H1 (cell line): ENCODE measurements at regions not wholly inside any gene's neighbourhood (a gene's known extent, or its start where the extent isn't known, plus 50 kb on each side); places are given as distances from the start of the nearest gene placed in this dataset.

Source experiments
- CTCF ChIA-PET: fragments of 300-600 bp; sonication (Branson Sonifier 250); formaldehyde crosslinking; loops from one replicate; lab custom pipeline; 2021; ENCODE audit not compliant: partially characterized antibody; lab: Charles Lee
- POLR2A ChIA-PET: fragments of 300-600 bp; sonication (Branson Sonifier 250); formaldehyde crosslinking; loops from one replicate; lab custom pipeline; 2021; ENCODE audit warnings: inconsistent platforms; ENCODE audit not compliant: partially characterized antibody; lab: Charles Lee
- DNase-seq, 2 experiments: peaks; one replicate each; pipeline versions ENCODE4 v3.0.0 to v3.0.0-alpha.2; 2010 to 2022; ENCODE audit warnings: low spot score in 2 of 2, low read depth in 1 of 2, mixed read lengths in 1 of 2
- FAIRE-seq: peaks from 2 replicates; lab custom pipeline; 2011; peaks lifted over from hg19 to GRCh38; lab: Jason Lieb, UNC
- H2AFZ ChIP-seq: 2 replicates; pipeline ENCODE4 v1.8.1; 2012; ENCODE audit warnings: low read length, inconsistent platforms
- H2AK5ac ChIP-seq: 2 replicates; pipeline ENCODE4 v1.6.1; 2013; ENCODE audit warnings: low read depth, low read length
- H2BK120ac ChIP-seq: replicated peaks from 2 replicates; pipeline ENCODE3; 2013; ENCODE audit warnings: low read depth, low read length, inconsistent platforms
- H2BK12ac ChIP-seq: 2 replicates; pipeline ENCODE4 v1.6.1; 2013; ENCODE audit warnings: low read depth, low read length
- H2BK15ac ChIP-seq: 2 replicates; pipeline ENCODE4 v1.6.1; 2013; ENCODE audit warnings: low read length
- H2BK20ac ChIP-seq: 2 replicates; pipeline ENCODE4 v1.6.1; 2013; ENCODE audit warnings: low read length
- H2BK5ac ChIP-seq: 2 replicates; pipeline ENCODE4 v1.6.1; 2013; ENCODE audit warnings: low read depth, low read length
- H3K14ac ChIP-seq: 2 replicates; pipeline ENCODE4 v1.6.1; 2013; ENCODE audit warnings: inconsistent platforms; ENCODE audit not compliant: insufficient read length
- H3K18ac ChIP-seq: 2 replicates; pipeline ENCODE4 v1.6.1; 2013; ENCODE audit warnings: low read length; ENCODE audit errors: extremely low read depth
- H3K23ac ChIP-seq: 2 replicates; pipeline ENCODE4 v1.6.1; 2013; ENCODE audit warnings: inconsistent platforms; ENCODE audit not compliant: insufficient read length
- H3K23me2 ChIP-seq: 2 replicates; pipeline ENCODE4 v1.6.1; 2013; ENCODE audit warnings: low read depth, low read length
- H3K27ac ChIP-seq: 2 replicates; pipeline ENCODE4 v1.6.1; 2011; ENCODE audit warnings: low read depth, low read length, inconsistent platforms
- H3K27me3 ChIP-seq, 4 experiments: replicated peaks in 1 of 4; 1 replicate in 1 of 4; 2 replicates in 3 of 4; pipeline versions ENCODE4 v1.6.1 to v1.8.1; 2011 to 2013; ENCODE audit warnings: low read length in 3 of 4, mild to moderate bottlenecking in 3 of 4, inconsistent platforms in 2 of 4, mixed read lengths in 2 of 4, moderate library complexity in 1 of 4; ENCODE audit not compliant: control insufficient read depth in 3 of 4, insufficient read depth in 3 of 4; ENCODE audit errors: extremely low read depth in 1 of 4
- H3K36me3 ChIP-seq, 4 experiments: 2 replicates each; pipeline versions ENCODE4 v1.6.1 to v1.8.1; 2011 to 2013; ENCODE audit warnings: mild to moderate bottlenecking in 4 of 4, low read length in 3 of 4, moderate library complexity in 2 of 4, control low read depth in 1 of 4, inconsistent platforms in 1 of 4; ENCODE audit not compliant: insufficient read depth in 4 of 4, control insufficient read depth in 2 of 4
- H3K4ac ChIP-seq: replicated peaks from 2 replicates; pipeline ENCODE3; 2013; ENCODE audit warnings: low read length, low read depth, mixed read lengths, inconsistent platforms; ENCODE audit not compliant: insufficient read length
- H3K4me1 ChIP-seq, 4 experiments: replicated peaks in 1 of 4; 1 replicate in 1 of 4; 2 replicates in 3 of 4; pipeline versions ENCODE4 v1.6.1 to v1.8.1; 2011 to 2013; ENCODE audit warnings: low read length in 3 of 4, inconsistent platforms in 2 of 4, mixed read lengths in 1 of 4; ENCODE audit not compliant: insufficient read depth in 4 of 4, control insufficient read depth in 3 of 4
- H3K4me2 ChIP-seq, 2 experiments: 2 replicates each; pipeline versions ENCODE4 v1.6.1 to v1.8.1; 2011 to 2013; ENCODE audit warnings: low read depth in 2 of 2, low read length in 2 of 2, control low read depth in 1 of 2, inconsistent platforms in 1 of 2, mild to moderate bottlenecking in 1 of 2; ENCODE audit not compliant: insufficient read depth in 1 of 2
- H3K4me3 ChIP-seq, 4 experiments: fragments of 200-600, 300-600 bp in 1 of 4; sonication (generic), shearing (Covaris generic), sonication (Bioruptor Twin) in 1 of 4; 2 replicates each; pipeline versions ENCODE4 v1.5.1 to v1.8.1; 2011 to 2016; ENCODE audit warnings: low read length in 4 of 4, low read depth in 3 of 4, control low read depth in 2 of 4, inconsistent platforms in 2 of 4, mild to moderate bottlenecking in 2 of 4, mixed read lengths in 1 of 4, moderate library complexity in 1 of 4; ENCODE audit not compliant: insufficient read depth in 2 of 4; ENCODE audit errors: extremely low read depth in 1 of 4
- H3K56ac ChIP-seq: replicated peaks from 2 replicates; pipeline ENCODE3; 2013; ENCODE audit warnings: low read depth, mild to moderate bottlenecking, mixed read lengths, low read length, inconsistent platforms; ENCODE audit not compliant: insufficient read length
- H3K79me1 ChIP-seq: 2 replicates; pipeline ENCODE4 v1.6.1; 2013; ENCODE audit warnings: low read depth, low read length, control low read depth
- H3K79me2 ChIP-seq, 2 experiments: 2 replicates each; pipeline versions ENCODE4 v1.6.1 to v1.8.1; 2012 to 2013; ENCODE audit warnings: low read length in 2 of 2, mild to moderate bottlenecking in 2 of 2, inconsistent platforms in 1 of 2; ENCODE audit not compliant: insufficient read depth in 2 of 2, control insufficient read depth in 1 of 2
- H3K9ac ChIP-seq, 4 experiments: replicated peaks in 1 of 4; 1 replicate in 1 of 4; 2 replicates in 3 of 4; pipeline versions ENCODE4 v1.6.1 to v1.8.1; 2011 to 2013; ENCODE audit warnings: low read depth in 3 of 4, low read length in 3 of 4, control low read depth in 2 of 4, mild to moderate bottlenecking in 2 of 4, moderate library complexity in 2 of 4, inconsistent platforms in 1 of 4; ENCODE audit errors: extremely low read depth in 1 of 4
- H3K9me3 ChIP-seq, 2 experiments: 2 replicates each; pipeline versions ENCODE4 v1.6.1 to v1.8.1; 2012 to 2013; ENCODE audit warnings: mild to moderate bottlenecking in 2 of 2, moderate library complexity in 2 of 2, control low read depth in 1 of 2, inconsistent platforms in 1 of 2, low read depth in 1 of 2, low read length in 1 of 2, mixed read lengths in 1 of 2; ENCODE audit not compliant: insufficient read depth in 2 of 2
- H4K20me1 ChIP-seq, 2 experiments: replicated peaks in 1 of 2; 2 replicates each; pipeline versions ENCODE3 to v1.8.1; 2011 to 2013; ENCODE audit warnings: inconsistent platforms in 2 of 2, low read length in 2 of 2, mild to moderate bottlenecking in 1 of 2; ENCODE audit not compliant: insufficient read depth in 2 of 2, control insufficient read depth in 1 of 2
- H4K5ac ChIP-seq: 2 replicates; pipeline ENCODE4 v1.6.1; 2013; ENCODE audit warnings: low read length, low read depth, mixed read lengths, inconsistent platforms; ENCODE audit not compliant: insufficient read length
- H4K8ac ChIP-seq: 2 replicates; pipeline ENCODE4 v1.8.0; 2013; ENCODE audit warnings: mild to moderate bottlenecking, moderate library complexity, low read length, inconsistent platforms; ENCODE audit not compliant: insufficient read depth; ENCODE audit errors: extremely low read depth
- H4K91ac ChIP-seq: replicated peaks from 2 replicates; pipeline ENCODE3; 2013; ENCODE audit warnings: low read length, mixed read lengths, inconsistent platforms; ENCODE audit not compliant: insufficient read length
- CHD1 ChIP-seq: IDR thresholded peaks from 2 replicates; pipeline ENCODE4 v1.6.1; 2012; ENCODE audit warnings: low read depth, low read length, improper control_type of control experiment
- CREB1 ChIP-seq: IDR thresholded peaks from 2 replicates; pipeline ENCODE4 v1.6.1; 2012; ENCODE audit warnings: inconsistent platforms
- HDAC2 ChIP-seq, 2 experiments: fragments of 300-600 bp in 1 of 2; sonication (generic) in 1 of 2; IDR thresholded peaks; 2 replicates each; pipeline ENCODE4 v1.6.1; 2011 to 2012; ENCODE audit warnings: low read depth in 2 of 2, low read length in 2 of 2, mild to moderate bottlenecking in 2 of 2, moderate library complexity in 2 of 2, borderline replicate concordance in 1 of 2, inconsistent platforms in 1 of 2
- JUN ChIP-seq: IDR thresholded peaks from 2 replicates; pipeline ENCODE4 v1.6.1; 2011; ENCODE audit warnings: low read depth, mild to moderate bottlenecking, improper control_type of control experiment, low read length
- JUND ChIP-seq: IDR thresholded peaks from 2 replicates; pipeline ENCODE4 v1.6.1; 2011; ENCODE audit warnings: mild to moderate bottlenecking, improper control_type of control experiment, low read length
- NANOG ChIP-seq: IDR thresholded peaks from 2 replicates; pipeline ENCODE4 v1.6.1; 2011; ENCODE audit warnings: low read length, low read depth, mild to moderate bottlenecking, inconsistent platforms; ENCODE audit not compliant: insufficient read depth, poor library complexity, severe bottlenecking
- RXRA ChIP-seq: IDR thresholded peaks from 2 replicates; pipeline ENCODE4 v1.6.1; 2011; ENCODE audit warnings: low read depth, mild to moderate bottlenecking, low read length, moderate library complexity; ENCODE audit not compliant: insufficient read depth
- SAP30 ChIP-seq: fragments of 300-600 bp; sonication (generic); IDR thresholded peaks from 2 replicates; pipeline ENCODE4 v1.7.1; 2012; ENCODE audit warnings: low read length, moderate library complexity, mild to moderate bottlenecking, inconsistent platforms; ENCODE audit not compliant: insufficient read depth, insufficient replicate concordance
- SP1 ChIP-seq: IDR thresholded peaks from 2 replicates; pipeline ENCODE4 v1.6.1; 2011; ENCODE audit warnings: low read depth, low read length
- SP2 ChIP-seq: IDR thresholded peaks from 2 replicates; pipeline ENCODE4 v1.6.1; 2012; ENCODE audit warnings: mild to moderate bottlenecking, low read length, inconsistent platforms
- SUZ12 ChIP-seq: fragments of 200-600 bp; sonication (generic); IDR thresholded peaks from 2 replicates; pipeline ENCODE4 v1.6.1; 2012; ENCODE audit warnings: mild to moderate bottlenecking, inconsistent platforms, low read length, moderate library complexity, mixed read lengths
- WGBS, 2 experiments: shearing (Covaris generic) in 1 of 2; methylation state at CpG; one replicate each; pipeline versions ENCODE4 v1.1.6 to v1.1.7; 2013 to 2015; ENCODE audit warnings: low lambda C conversion rate in 2 of 2, mixed read lengths in 2 of 2, inconsistent platforms in 1 of 2, low coverage in 1 of 2, missing lambda C conversion rate in 1 of 2; ENCODE audit not compliant: insufficient replicate concordance in 2 of 2, insufficient coverage in 1 of 2, insufficient read length in 1 of 2; ENCODE audit errors: extremely low coverage in 1 of 2, missing lambda C conversion rate in 1 of 2; 5-methylcytosine and 5-hydroxymethylcytosine counted together
- TF ChIP-seq, protein P1 (sequence below): IDR thresholded peaks from 2 replicates; pipeline ENCODE4 v1.6.1; 2011; ENCODE audit warnings: low read length, improper control_type of control experiment

DNA sequence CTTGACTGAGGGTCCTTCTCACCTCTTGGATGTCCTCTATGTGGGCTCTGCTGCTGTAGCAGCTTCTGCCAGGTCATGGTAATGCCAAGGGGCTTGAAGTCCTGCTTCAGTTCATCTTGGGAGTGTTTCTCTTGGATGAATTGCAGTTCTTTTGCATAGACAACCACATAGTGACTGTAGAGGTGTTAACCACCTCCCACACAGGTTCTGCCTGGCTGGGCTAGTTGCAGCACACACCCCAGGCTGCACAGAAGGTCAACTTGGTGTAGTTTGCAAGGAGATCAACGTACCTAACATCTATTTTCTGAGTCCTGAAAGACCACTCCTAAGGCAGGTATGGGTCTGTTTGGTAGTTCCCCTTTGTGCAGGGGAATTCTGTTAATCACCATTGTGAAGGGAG lies 108.1 kb downstream of the ADCYAP1 start:
- H3K18ac ChIP-seq: no peak overlapping the region
- no peaks in the 10 kb centered on the region for H3K23me2 ChIP-seq
- no peak overlapping the region for H2AFZ ChIP-seq
- H2BK12ac ChIP-seq: 0 out of 2 replicates have a peak overlapping the region, but pooled peaks have one; percentile 82
- TF ChIP-seq SP2 (no peak), SP1 (no peak), CREB1 (no peak), SAP30 (no peak), SUZ12 (no peak), NANOG (no peak), RXRA (no peak), JUND (no peak), JUN (no peak), HDAC2 (IDR thresholded peaks at IDR 0.05; ENCODE audit: borderline replicate concordance in 1 of 2, low read depth in 2 of 2, low read length in 2 of 2) (no peak), CHD1 (no peak)
- TF ChIP-seq, protein P1, sequence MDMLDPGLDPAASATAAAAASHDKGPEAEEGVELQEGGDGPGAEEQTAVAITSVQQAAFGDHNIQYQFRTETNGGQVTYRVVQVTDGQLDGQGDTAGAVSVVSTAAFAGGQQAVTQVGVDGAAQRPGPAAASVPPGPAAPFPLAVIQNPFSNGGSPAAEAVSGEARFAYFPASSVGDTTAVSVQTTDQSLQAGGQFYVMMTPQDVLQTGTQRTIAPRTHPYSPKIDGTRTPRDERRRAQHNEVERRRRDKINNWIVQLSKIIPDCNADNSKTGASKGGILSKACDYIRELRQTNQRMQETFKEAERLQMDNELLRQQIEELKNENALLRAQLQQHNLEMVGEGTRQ: no peak
- no peak overlapping the region for H3K56ac ChIP-seq
- H2AK5ac ChIP-seq: 0 out of 2 replicates have a peak overlapping the region, but pooled peaks have one; percentile 57
- no peaks in the 10 kb centered on the region for H3K36me3 ChIP-seq
- no peak for DNase-seq
- H3K23ac ChIP-seq: no peak overlapping the region
- H4K91ac ChIP-seq: peak overlapping the region; percentile 41
- H3K27ac ChIP-seq: no peak overlapping the region
- ChIA-PET CTCF (interaction anchor here (0.7 kb wide), 2 partner anchors 48 to 132 kb away, joined by 3 read pairs; no protein-coding TSS in a partner anchor), POLR2A (no interaction called here)
- H2BK20ac ChIP-seq: no peak overlapping the region
- H3K4ac ChIP-seq: no peak overlapping the region
- H2BK120ac ChIP-seq: no peak overlapping the region
- no peak overlapping the region for H2BK15ac ChIP-seq
- H3K4me2 ChIP-seq: no peak overlapping the region
- H3K9me3 ChIP-seq: no peaks in the 10 kb centered on the region
- peaks cover 0 to 15% (median 9%) of the 10 kb centered on the region in 4 experiments; a peak in 5 of 7 replicates for H3K4me1 ChIP-seq
- H3K14ac ChIP-seq: no peak overlapping the region
- WGBS, 2 experiments: 72% methylated on average over 1 of the region's 1 CpG; no CpG with 5 or more reads in 1 of the 2 experiments
- H3K4me3 ChIP-seq: no peak overlapping the region
- H4K8ac ChIP-seq: no peak overlapping the region
- no peaks in the 10 kb centered on the region for H3K79me2 ChIP-seq
- H3K9ac ChIP-seq: no peak overlapping the region
- H2BK5ac ChIP-seq: no peak overlapping the region
- H4K5ac ChIP-seq: no peak overlapping the region
- FAIRE-seq: no peak
- no peaks in the 10 kb centered on the region; a peak in 2 of 7 replicates for H3K27me3 ChIP-seq
- peaks cover 0 to 3% of the 10 kb centered on the region in 2 experiments for H4K20me1 ChIP-seq
- H3K79me1 ChIP-seq: peaks cover 2% of the 10 kb centered on the region
